Peyer's patch (tissue), 4 donors: ENCODE measurements at regions not wholly inside any gene's neighbourhood (a gene's known extent, or its start where the extent isn't known, plus 50 kb on each side); places are given as distances from the start of the nearest gene placed in this dataset.
"Not testable (repeated sequence)": the region's sequence is repeated elsewhere in the genome, so short reads cannot be mapped to it uniquely, and the experiment has no call there.

Source experiments
- POLR2A ChIP-seq, 2 donors: fragments of 450-650 bp; IDR thresholded peaks; one replicate each; pipeline ENCODE4 v1.5.1; 2017; ENCODE audit warnings: antibody characterized with exemption in 2 of 2, mild to moderate bottlenecking in 2 of 2, moderate library complexity in 2 of 2
- TF ChIP-seq, protein P1 (sequence below), 6 experiments: fragments of 450-650 bp in 4 of 6; fragments of 200-600 bp in 2 of 6; sonication (generic) in 1 of 6; IDR thresholded peaks; one replicate each; pipeline ENCODE4 v1.5.1; 2017 to 2019; ENCODE audit warnings: antibody characterized with exemption in 6 of 6, mild to moderate bottlenecking in 3 of 6, moderate library complexity in 1 of 6

DNA sequence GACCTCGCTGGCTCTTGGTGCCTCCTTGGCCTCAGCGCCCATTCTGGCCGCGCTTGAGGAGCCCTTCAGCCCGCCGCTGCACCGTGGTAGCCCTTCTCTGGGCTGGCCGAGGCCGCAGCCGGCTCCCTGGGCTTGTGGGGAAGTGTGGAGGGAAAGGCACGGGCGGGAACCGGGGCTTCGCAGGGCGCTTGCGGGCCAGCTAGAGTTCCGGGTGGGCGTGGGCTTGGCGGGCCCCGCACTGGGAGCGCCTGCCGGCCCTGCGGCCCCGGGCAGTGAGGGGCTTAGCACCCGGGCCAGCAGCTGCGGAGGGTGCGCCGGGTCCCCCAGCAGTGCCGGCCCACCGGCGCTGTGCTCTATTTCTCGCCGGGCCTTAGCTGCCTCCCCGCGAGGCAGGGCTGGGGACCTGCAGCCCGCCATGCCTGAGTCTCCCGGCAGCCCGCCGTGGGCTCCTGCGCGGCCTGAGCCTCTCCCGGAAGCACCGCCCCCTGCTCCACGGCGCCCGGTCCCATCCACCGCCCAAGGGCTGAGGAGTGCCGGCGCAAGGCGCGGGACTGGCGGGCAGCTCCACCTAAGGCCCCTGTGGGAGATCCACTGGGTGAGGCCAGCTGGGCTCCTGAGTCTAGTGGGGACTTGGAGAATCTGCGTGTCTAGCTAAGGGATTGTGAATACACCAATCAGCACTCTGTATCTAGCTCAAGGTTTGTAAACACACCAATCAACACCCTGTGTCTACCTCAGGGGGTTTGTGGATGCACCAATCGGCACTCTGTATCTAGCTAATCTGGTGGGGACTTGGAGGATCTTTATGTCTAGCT lies 141.1 kb downstream of the SLCO4C1 start:
- not testable (repeated sequence) for TF ChIP-seq POLR2A (IDR thresholded peaks at IDR 0.05)
- TF ChIP-seq, protein P1, sequence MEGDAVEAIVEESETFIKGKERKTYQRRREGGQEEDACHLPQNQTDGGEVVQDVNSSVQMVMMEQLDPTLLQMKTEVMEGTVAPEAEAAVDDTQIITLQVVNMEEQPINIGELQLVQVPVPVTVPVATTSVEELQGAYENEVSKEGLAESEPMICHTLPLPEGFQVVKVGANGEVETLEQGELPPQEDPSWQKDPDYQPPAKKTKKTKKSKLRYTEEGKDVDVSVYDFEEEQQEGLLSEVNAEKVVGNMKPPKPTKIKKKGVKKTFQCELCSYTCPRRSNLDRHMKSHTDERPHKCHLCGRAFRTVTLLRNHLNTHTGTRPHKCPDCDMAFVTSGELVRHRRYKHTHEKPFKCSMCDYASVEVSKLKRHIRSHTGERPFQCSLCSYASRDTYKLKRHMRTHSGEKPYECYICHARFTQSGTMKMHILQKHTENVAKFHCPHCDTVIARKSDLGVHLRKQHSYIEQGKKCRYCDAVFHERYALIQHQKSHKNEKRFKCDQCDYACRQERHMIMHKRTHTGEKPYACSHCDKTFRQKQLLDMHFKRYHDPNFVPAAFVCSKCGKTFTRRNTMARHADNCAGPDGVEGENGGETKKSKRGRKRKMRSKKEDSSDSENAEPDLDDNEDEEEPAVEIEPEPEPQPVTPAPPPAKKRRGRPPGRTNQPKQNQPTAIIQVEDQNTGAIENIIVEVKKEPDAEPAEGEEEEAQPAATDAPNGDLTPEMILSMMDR (IDR thresholded peaks at IDR 0.05): not testable (repeated sequence)
